NCI-H2081 (cell line): ENCODE measurements at regions not wholly inside any gene's neighbourhood (a gene's known extent, or its start where the extent isn't known, plus 50 kb on each side); places are given as distances from the start of the nearest gene placed in this dataset.

Source experiments
- DNase-seq, 2 experiments: peaks; one replicate each; lab custom pipeline; 2025; lab: John Stamatoyannopoulos, UW

DNA sequence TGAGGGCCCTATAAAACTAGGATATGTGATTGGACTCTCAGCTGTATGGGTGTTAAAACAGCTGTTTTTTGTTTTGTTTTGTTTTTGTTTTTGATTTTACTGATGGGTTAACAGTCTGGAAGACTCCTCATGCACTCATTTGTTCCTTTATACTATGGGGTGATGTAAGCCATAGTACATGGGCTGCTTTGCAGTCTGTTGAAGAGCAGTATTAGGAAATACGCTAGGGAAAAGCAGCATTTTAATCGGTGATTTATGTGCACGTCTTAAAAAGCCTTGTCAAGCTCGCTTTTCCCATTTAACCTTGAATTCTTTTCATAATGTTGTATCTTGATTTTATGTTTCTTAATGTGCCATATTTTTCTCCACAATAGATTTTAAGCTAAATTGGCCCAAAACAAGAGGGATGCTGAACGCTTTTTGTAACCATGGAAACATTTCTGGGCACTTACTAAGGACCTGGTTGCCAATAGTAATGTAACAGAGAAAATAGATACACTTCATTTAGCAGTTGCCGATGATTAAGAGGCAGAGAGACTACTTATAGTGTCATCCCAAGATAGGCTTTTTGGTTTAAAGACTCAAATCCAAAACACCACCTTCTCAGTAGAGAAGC is 244.0 kb downstream of the SNAPC1 start:
- no peak for DNase-seq

DNA sequence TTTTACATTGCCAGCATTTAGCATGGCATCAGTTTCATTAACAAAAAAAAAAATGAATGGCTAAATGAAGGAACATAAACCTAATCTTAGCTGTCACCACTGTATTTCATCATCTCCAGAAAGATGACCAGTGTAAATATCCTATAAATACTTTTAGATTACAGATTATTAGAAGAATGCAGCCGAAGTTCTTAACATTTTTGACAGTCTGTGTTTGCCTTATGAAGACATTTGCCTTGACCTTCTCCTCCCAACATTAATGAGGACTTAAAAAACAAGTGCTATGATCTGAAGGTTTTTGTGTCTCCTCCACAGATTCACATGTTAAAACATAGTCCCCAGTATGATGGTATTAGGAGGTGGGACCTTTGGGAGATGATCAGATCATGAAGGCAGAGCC is 253.0 kb downstream of the SNAPC1 start:
- DNase-seq: no peak

DNA sequence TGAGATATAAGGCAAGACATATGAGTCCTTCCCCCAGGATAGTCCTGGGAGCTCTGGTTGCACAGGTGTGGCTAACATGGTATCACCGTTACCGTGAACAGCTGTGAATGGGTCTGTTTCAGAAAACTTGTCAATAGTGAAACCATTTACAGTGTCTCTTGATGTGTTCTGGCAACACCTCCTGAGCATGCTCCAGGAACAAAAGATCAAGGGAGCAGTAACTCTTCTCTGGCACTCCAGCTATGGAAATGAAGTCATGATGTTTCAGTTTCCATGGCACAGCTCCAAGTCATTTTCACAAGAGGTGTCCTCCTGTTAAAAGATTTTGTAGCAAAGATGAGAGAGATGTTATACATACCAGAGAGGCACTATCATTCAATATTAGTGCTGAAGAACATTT is 253.7 kb downstream of the SNAPC1 start:
- DNase-seq: no peak

DNA sequence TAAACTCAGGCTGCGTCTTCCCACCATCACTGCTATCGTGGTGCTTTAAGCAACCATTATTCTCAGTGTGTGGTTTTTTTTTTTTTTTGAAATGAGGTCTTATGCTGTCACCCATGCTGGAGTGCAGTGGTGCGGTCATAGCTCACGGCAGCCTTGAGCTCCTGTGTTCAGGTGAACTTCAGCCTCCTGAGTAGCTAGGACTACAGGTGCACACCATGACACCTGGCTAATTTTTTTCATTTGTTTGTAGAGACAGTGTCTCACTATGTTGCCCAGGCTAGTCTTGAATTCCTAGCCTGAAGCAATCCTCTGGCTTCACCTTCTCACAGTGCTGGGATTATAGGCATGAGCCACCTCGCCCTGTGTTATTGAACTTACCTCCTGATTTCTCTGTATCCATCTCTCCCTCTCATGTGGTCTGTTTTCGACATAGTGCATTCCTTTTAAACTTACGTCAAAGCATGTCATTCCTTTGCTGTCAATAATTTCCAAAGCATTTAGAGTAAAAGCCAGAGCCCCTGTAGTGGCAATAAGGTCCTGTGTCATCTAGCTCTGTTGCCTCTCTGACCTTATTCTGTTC is 255.5 kb downstream of the SNAPC1 start:
- no peak for DNase-seq

DNA sequence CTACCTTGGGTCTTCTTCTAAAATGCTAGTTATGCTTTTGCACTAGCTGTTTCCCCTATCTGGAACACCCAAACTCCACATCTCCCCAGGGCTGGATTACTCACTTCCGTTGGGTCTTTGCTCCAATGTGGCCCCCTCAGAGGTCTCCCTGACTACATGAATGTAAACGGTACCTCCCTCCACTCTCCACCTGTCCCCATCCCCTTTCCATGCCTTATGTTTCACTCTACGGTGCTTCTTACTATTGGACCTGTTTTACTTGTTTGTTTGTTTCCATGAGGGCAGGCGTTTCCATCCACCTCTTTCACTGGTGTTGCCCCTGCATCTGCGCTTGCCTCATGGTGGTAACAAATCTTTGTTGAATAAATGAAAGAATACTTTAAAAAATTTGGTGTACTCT is 256.4 kb downstream of the SNAPC1 start:
- DNase-seq: no peak

DNA sequence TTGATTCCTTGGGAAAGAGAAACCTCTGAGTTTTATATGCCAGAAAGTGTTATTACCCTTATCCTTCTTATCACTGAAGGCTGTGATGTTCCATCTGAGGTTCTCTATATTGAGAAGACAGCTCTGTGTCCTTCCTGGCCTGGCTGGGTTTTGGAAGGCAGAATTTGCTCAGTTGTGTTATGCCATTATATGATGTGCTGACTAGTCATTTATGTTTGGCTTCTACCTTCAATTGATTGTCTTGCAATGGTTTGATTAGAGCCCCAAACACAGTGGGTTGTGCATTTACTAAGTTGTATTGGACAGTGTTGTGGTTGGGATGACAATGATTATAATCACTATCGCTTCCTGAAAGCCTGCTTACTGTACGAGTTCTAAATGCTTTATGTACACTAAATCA is 265.7 kb downstream of the SNAPC1 start:
- DNase-seq: no peak

DNA sequence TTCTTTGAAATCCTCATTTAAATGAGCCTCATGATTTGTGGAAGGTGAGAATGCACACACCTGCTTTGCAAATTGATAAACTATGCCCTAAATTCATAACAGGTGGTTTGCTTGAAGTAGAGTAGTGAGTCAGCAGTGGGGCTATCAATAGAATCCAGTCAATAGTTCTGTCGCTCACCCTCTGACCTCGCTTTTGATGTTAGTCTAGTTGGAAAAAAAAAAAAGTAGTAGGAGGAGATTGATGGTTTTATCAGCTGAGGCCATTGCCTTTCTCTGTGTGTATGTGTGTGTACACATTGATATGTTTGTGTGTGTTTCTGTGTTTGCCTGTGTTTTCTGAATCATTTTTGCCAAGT is 267.3 kb downstream of the SNAPC1 start:
- DNase-seq: no peak

DNA sequence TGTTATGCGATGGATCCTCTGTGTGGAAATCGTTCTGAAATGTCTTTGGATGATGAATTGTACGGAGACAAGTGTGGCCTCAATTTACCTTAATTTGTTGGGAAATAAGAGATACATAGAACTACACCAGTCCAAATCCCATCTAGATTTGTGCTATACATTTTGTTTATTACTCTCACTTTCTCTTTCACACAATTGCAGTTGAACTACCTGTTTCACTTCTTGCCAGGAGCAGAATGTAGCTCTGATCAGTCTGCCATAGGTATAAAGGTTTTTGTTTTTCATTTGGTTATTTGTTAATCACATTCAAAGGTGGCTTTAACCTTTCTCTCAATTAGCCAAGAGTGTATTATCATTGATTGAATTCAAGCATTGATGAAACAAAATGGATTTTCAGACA is 268.2 kb downstream of the SNAPC1 start:
- no peak for DNase-seq

DNA sequence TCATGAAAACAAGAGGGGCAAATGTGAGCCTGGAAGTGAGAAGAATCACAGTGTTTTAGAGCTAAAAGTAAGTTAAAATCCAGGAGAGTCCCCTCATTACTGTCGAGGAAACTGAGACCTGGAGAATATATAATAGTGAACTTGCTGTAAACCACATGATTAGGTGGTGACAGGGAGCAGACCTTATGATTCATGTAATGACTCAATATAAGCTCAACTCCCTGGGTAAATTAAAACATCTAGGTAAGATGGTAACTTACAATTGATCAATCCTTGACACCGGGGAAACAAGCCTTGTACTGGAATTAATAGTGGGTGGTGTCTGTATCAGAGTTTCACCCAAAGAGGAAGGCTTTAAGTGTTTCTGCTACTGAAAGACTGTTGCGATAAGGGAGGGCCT is 269.3 kb downstream of the SNAPC1 start:
- DNase-seq: no peak

DNA sequence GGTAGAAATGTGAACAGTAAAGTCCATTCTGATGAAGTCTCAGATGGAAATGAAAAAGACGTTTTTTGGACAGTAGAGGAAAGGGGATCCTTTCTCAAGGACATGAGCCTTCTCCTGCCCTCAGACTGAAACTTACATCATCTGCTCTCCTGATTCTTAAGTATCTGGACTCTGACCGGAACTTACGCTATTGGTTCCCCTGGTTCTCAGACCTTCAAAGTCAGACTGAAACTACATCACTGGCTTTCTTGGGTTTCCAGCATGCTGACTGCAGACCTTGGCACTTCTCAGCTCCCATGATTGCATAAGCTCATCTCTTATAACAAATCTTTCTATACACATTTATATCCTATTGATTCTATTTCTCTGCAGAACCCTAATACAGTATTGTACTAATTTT is 291.0 kb downstream of the SNAPC1 start:
- DNase-seq: no peak

DNA sequence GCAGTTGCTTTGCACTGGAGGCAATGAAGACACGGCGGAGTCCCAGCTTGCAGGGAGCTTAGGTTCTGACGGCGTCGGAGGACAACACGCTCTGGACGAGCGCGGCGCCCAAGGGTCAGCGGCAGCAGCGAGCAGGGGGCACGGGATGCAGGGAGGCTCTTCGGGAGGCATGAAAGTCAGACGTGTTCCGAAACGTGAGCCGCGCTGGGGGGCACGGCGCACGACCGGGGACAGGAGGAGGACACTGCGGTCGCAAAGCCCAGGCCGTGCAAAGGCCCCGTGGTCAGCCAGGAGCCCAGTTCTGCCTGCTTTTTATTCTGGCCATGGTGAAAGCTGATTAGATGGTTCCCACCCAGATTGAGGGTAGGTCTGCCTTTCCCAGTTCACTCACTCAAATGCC is 294.6 kb downstream of the SNAPC1 start:
- no peak for DNase-seq

DNA sequence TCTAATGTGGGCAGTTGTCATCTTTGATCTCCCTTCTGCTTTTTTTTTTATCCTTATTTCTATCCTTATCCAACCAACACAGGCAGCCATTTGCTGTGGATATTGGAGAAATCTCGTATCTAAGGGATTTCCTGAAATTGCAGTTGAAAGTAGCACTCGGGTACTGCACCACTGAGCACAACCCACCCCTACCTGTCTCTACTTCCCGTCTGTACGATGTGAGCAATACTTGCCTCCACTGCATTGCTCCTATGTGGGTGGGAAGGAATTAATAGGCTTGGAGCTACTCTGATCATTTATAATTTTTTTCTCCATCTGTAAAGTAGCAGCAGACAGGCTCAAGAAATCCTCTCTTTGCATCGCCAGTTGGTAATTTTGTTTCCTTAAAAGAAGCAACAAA is 300.4 kb downstream of the SNAPC1 start:
- no peak for DNase-seq

DNA sequence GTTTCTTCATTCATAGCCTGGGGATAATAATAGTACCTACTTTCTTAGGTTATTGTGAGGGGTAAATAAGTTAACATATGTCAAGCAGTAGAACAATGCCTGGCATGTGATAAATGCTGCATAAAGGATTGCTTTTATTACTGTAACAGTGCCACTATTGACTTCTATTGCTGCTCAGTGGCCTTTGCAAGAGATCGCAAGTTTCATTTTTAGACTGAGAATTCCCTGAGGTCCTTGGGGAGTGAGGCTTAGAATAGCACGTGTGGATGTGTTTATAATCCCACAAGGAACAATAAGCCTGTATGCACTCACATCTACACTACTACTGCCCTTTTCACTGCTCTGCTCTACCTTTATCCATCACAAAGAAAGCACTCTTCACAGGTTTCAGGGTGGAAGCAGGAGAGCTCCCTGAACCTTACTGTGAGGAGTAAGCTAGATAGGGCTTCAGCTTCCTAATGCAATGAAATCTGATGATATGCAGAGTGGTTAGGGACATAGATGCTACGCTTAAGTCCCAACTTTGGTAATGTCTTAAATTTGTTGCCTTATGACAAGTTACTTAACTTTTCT is 302.6 kb downstream of the SNAPC1 start:
- no peak for DNase-seq

DNA sequence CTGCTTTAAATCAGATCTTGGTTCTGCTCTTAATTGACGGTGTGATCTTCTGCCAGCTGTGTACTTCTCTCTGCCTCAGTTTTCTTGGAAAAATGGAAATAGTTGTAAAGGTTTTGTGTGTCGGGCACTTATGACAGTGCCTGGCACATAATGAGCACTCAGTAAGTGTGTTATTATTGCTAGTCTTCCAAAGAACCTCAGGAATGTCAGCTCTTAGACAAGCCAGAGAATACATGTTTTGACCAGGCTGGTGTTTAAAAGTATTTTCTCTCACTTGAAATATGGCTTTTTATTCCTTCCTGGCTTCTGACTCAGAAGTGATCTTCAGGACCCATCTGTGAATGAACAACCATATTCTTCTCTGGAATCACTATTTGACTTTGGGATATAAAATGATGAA is 304.1 kb downstream of the SNAPC1 start:
- DNase-seq: no peak

DNA sequence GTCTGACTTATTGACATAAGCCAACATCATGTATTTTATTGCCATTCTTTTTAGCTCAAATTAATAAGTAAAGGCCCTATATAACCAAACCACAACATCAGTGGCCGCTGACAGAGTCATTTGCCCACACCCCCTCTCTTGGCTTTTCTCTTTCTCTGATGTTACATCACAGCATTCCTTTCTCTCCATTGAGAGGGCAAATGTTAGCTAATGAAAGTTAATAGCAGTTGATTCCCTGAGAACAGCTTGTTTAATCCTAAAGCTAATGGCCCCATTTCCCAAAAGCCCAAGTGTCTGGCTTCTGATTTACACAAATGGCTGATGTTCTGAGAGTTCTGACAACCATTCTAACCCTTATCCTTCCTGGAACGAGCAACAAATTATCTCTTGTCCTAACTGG is 308.8 kb downstream of the SNAPC1 start:
- no peak for DNase-seq

DNA sequence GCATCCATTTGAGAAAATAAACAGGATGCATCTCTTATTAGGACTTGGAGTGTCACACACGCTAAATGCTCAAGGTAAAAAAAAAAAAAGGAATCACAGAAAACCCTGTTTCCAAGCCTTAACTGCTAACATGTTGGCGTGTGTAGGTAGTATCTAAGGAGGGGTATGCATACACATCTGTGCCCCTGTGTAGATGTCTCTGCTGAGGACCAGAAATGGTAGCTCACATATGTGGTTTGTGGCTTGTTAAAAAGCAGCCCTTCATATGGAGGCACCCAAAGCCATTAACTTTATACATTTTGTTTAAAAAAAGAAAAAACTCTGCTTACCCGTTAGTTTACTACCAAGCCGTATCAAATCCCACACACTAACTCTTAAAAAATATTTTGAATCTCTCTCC is 314.1 kb downstream of the SNAPC1 start:
- no peak for DNase-seq

DNA sequence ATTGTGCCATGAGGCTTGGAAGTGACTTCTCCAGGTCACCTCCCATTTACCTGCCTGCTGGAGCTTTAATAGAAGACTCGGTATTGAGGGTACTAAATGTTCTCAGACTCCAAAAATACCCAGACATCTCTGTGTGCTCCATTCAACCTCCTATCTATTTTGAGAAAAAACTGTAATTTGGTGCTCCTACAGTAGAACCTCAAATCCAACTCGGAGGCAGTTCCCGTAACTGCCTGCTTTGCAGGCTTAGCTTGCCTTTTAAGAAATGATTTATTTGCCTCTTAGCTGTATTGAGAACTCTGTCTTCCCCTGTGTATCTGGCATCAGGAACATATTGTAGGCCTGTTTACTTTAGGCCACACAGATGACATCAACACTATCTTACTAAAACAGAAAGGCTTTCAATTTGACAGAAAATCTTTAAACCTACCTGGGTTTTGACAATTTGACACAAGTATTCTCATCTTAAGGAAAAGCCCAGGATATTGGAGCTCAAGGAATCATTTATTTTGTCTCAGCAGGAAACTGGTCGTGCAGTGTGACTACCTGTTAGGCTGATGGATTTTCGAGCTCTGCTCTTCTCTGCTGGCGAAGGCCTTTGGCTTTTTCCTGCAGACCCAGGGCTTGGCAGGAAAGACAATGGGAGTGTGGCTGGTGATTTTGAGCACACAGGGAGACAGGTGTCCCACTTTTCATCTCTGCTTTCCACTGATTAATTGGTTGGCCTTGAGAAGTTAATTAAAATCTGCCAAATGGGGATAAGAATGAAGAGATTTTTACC is 314.8 kb downstream of the SNAPC1 start:
- DNase-seq: no peak

DNA sequence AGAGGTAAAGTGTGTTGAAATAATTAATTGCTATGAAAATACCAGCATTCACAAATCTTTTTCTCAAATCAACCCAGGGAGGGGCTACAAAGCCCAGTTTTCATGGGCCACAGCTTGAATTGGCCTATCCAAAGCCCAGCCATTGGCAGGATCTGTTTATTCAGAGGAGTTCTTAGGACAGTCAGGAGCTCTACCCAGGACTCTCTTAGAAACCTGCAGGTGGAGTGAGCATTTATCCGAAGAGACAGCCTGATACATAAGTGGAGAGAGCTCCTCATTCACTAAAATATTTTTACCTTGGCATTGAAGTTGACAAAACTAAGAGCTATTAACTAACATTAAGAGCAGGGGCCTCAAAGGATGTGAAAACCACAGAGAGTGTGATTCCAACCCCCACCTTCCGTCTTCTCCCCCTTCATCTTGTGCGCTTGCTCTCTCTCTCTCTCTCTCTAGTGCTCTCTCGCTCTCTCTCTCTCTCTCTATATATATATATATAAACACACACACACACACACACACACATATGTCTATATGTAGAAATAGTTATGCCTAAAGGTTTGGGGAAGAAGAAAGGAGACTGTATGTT is 315.5 kb downstream of the SNAPC1 start:
- DNase-seq: no peak

DNA sequence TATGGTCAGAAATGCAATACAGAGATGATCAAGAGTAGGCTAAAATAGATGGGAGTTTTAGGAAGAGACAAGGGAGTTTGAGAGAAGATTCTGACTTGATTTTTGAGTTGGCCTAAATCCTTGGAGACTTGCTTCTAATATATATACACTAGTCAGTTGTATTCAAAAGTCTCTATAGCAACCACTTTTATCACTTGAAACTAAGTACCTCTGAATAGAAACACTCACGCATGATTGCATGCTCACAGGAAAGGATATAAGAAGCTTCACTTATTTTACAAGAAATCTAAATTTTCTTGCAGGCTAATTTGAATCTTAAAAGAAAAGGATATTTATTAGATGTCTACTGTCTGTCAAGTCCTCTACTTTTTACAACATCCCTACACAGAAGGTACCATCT is 316.8 kb downstream of the SNAPC1 start:
- no peak for DNase-seq

DNA sequence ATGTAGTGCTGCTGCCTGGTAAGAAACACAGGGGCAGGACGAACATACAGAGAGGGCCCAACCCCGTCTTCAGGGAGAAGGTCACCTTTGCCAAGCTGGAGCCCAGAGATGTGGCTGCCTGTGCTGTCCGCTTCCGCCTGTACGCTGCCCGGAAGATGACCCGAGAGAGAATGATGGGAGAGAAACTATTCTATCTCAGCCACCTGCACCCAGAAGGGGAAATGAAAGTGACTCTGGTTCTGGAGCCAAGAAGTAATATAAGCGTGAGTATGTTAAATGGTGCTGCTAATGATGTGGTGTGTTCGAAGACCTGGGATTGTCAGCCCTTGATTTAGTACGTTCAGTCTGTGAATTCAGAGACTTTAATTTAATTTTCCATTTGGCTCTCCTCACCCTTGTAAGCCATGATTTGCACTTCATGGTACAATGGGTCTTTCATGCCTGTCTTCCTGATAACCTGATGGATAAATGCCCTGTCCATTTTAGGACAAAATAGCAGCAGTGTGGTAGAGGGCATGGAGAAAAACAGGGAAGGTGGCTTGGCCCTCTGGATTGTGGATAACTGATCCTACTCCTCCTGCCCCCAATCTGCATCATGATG is 318.9 kb downstream of the SNAPC1 start:
- no peak for DNase-seq

DNA sequence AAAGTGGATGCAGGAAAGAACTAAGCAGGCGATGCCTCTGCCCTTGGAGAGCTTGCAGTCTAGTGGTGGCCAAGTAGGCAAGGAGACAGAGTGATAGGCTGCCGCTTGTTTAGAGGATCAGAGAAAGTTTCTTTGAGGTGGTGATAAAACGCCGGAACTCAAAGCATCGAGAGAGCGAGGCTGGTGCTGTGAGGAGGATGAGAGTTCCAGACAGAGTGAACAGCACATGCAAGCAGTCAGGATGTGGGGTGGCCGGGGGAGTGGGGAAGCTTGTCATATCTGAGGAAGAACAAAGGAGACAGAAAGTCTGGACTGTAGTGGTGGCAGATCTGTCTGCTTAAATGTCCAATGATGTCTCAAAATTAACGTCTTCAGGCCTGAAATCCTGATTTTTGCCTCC is 319.7 kb downstream of the SNAPC1 start:
- DNase-seq: no peak

DNA sequence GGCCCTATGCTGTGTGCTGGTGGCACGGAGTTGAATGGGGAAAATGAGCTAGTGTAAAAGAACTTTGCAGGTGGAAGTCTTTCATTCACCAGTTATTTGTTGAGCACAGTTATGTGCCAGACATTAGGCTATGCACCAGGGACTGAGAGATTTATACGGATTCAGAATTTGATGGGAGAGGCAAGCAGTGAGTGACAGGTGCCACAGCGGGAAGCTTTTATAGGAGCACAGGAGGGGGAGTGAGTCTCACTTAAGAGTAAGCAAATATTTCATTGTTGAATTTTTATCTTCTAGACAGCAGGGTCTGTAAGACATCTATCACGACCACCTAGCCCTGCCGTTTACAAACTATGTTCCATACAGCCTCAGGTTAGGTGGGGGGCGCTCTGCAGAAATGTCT is 320.6 kb downstream of the SNAPC1 start:
- DNase-seq: no peak

DNA sequence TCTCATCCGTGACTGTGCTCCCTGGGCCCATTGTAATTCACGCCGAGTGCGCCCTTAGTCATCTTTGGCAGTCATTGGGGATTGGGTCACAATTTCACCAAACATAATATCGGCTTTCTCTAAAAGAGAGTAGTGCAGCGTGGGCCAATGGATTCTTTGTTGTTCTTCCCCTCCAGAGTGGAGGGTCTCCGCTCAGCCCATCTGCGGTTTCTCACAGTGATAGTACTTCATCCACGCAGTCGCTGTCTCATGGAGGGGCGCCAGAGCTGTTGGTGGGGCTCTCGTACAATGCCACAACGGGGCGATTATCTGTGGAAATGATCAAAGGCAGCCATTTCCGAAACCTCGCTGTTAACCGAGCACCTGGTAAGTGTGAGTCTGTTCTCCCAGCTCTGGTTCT is 321.8 kb downstream of the SNAPC1 start:
- DNase-seq: no peak
